ENCODE measurements at regions not wholly inside any gene's neighbourhood (a gene's known extent, or its start where the extent isn't known, plus 50 kb on each side); places are given as distances from the start of the nearest gene placed in this dataset.

GRCh38 chr5:41587668-41588067 lies 77.3 kb upstream of the PLCXD3 start:
- TF ChIP-seq E2F4 (IDR thresholded peaks at IDR 0.05; ENCODE audit: low read depth, low read length) (no peak), CTCF (IDR thresholded peaks at IDR 0.05 in 2 of 3, conservative IDR thresholded peaks at IDR 0.05 in 1 of 3; ENCODE audit: control insufficient read depth in 2 of 3, extremely low read depth in 1 of 3, insufficient read depth in 1 of 3, low read depth in 3 of 3, low read length in 3 of 3) (no peak), REST (IDR thresholded peaks at IDR 0.05; ENCODE audit: low read depth, low read length) (no peak), ZNF384 (IDR thresholded peaks at IDR 0.05; ENCODE audit: borderline replicate concordance, low read depth, low read length) (no peak), YBX1 (IDR thresholded peaks at IDR 0.05) (no peak)
